ENCODE measurements at regions not wholly inside any gene's neighbourhood (a gene's known extent, or its start where the extent isn't known, plus 50 kb on each side); places are given as distances from the start of the nearest gene placed in this dataset.

- intact Hi-C loops (cut with DNase I; ENCODE audit: low total_unique reads) = no loop called here
- Histone ChIP-seq H3K27me3 (no peaks in the 10 kb centered on the region), H3K4me1 (no peaks in the 10 kb centered on the region), H3K4me3 (no peak overlapping the region), H3K36me3 (no peaks in the 10 kb centered on the region), H3K9me3 (no peaks in the 10 kb centered on the region), H3K27ac (no peak overlapping the region)
- no peak for DNase-seq
- in situ Hi-C loops (cut with MboI; ENCODE audit: low pct_ligation_motif_present in 1 of 4, low pct_unique_long_range_greater_than_20kb in 1 of 4, low sequenced_read_pairs in 3 of 4) = no loop called here
- TF ChIP-seq POLR2AphosphoS5 (IDR thresholded peaks at IDR 0.05) (no peak), POLR2A (IDR thresholded peaks at IDR 0.05) (no peak), CTCF (IDR thresholded peaks at IDR 0.05) (no peak), EP300 (IDR thresholded peaks at IDR 0.05; ENCODE audit: low read depth) (no peak)
- WGBS, 2 donors (ENCODE audit: low coverage in 1 of 2) = 50 to 69% methylated on average over 2 to 5 of the region's 5 CpGs
Observed at GRCh38 chr10:130930821-130931220, 380.7 kb downstream of the TCERG1L start.

GRCh38 chr10:130931256-130931655 is 380.3 kb downstream of the TCERG1L start:
- H3K27me3 ChIP-seq = no peaks in the 10 kb centered on the region
- TF ChIP-seq CTCF (IDR thresholded peaks at IDR 0.05) (no peak), EP300 (IDR thresholded peaks at IDR 0.05; ENCODE audit: low read depth) (no peak), POLR2A (IDR thresholded peaks at IDR 0.05) (no peak), POLR2AphosphoS5 (IDR thresholded peaks at IDR 0.05) (no peak)
- DNase-seq = no peak
- intact Hi-C loops (cut with DNase I; ENCODE audit: low total_unique reads) (no loop called here), in situ Hi-C loops (cut with MboI; ENCODE audit: low pct_ligation_motif_present in 1 of 4, low pct_unique_long_range_greater_than_20kb in 1 of 4, low sequenced_read_pairs in 3 of 4) (no loop called here)
- no peaks in the 10 kb centered on the region for H3K9me3 ChIP-seq
- H3K4me1 ChIP-seq = no peaks in the 10 kb centered on the region
- H3K27ac ChIP-seq = no peak overlapping the region
- 73% methylated on average over 7 of the region's 7 CpGs; no CpG with 5 or more reads in 1 of the 2 donors for WGBS, 2 donors (ENCODE audit: low coverage in 1 of 2)
- no peaks in the 10 kb centered on the region for H3K36me3 ChIP-seq
- H3K4me3 ChIP-seq = no peak overlapping the region

GRCh38 chr10:130932326-130933007 is 379.1 kb downstream of the TCERG1L start:
- TF ChIP-seq POLR2A (IDR thresholded peaks at IDR 0.05) (no peak), POLR2AphosphoS5 (IDR thresholded peaks at IDR 0.05) (no peak), EP300 (IDR thresholded peaks at IDR 0.05; ENCODE audit: low read depth) (no peak), CTCF (IDR thresholded peaks at IDR 0.05) (no peak)
- intact Hi-C loops (cut with DNase I; ENCODE audit: low total_unique reads) = no loop called here
- no peak for DNase-seq
- Histone ChIP-seq H3K9me3 (no peaks in the 10 kb centered on the region), H3K4me1 (no peaks in the 10 kb centered on the region), H3K4me3 (no peak overlapping the region), H3K27ac (no peak overlapping the region), H3K36me3 (no peaks in the 10 kb centered on the region), H3K27me3 (no peaks in the 10 kb centered on the region)
- in situ Hi-C loops (cut with MboI; ENCODE audit: low pct_ligation_motif_present in 1 of 4, low pct_unique_long_range_greater_than_20kb in 1 of 4, low sequenced_read_pairs in 3 of 4) = no loop called here
- WGBS, 2 donors (ENCODE audit: low coverage in 1 of 2) = 78% methylated on average over 15 of the region's 15 CpGs; no CpG with 5 or more reads in 1 of the 2 donors

GRCh38 chr10:130933008-130933390 is 378.5 kb downstream of the TCERG1L start:
- WGBS, 2 donors (ENCODE audit: low coverage in 1 of 2) = 80% methylated on average over 2 to 5 of the region's 5 CpGs
- in situ Hi-C loops (cut with MboI; ENCODE audit: low pct_ligation_motif_present in 1 of 4, low pct_unique_long_range_greater_than_20kb in 1 of 4, low sequenced_read_pairs in 3 of 4) = no loop called here
- no peak for TF ChIP-seq POLR2AphosphoS5 (IDR thresholded peaks at IDR 0.05)
- TF ChIP-seq CTCF (IDR thresholded peaks at IDR 0.05) = no peak
- no peak for TF ChIP-seq EP300 (IDR thresholded peaks at IDR 0.05; ENCODE audit: low read depth)
- TF ChIP-seq POLR2A (IDR thresholded peaks at IDR 0.05) = no peak
- Histone ChIP-seq H3K9me3 (no peaks in the 10 kb centered on the region), H3K4me3 (no peak overlapping the region), H3K4me1 (no peaks in the 10 kb centered on the region), H3K27ac (no peak overlapping the region), H3K27me3 (no peaks in the 10 kb centered on the region), H3K36me3 (no peaks in the 10 kb centered on the region)
- intact Hi-C loops (cut with DNase I; ENCODE audit: low total_unique reads) = no loop called here
- DNase-seq = no peak
